HCT116 (cell line): ENCODE measurements at regions not wholly inside any gene's neighbourhood (a gene's known extent, or its start where the extent isn't known, plus 50 kb on each side); places are given as distances from the start of the nearest gene placed in this dataset.

Experiments
- ATAC-seq: fragments of 200-7000 bp; cut with Tn5 transposase; 2 replicates; pipeline ENCODE4 v1.9.1; 2020; ENCODE audit warnings: mild to moderate bottlenecking, moderate library complexity
- BruUV-seq: library from RNA; stranded (reverse); fragments of 400-500 nt; replicated peaks from 2 replicates; lab custom pipeline; 2021; lab: Mats Ljungman, UMichigan
- CTCF ChIA-PET: fragments of 300-600 bp; sonication (Branson Sonifier 250); formaldehyde crosslinking; loops from one replicate; lab custom pipeline; 2021; ENCODE audit warnings: antibody characterized with exemption; lab: Charles Lee
- POLR2A ChIA-PET: fragments of 300-600, 350-600 bp; sonication (Branson Sonifier 250); formaldehyde crosslinking; loops from one replicate; lab custom pipeline; 2021; ENCODE audit warnings: antibody characterized with exemption; lab: Charles Lee
- RAD21 ChIA-PET, 2 experiments: fragments of 300-600 bp; sonication (Branson Sonifier 250); formaldehyde crosslinking; loops; one replicate each; lab custom pipeline; 2023; ENCODE audit warnings: low total read pairs in 2 of 2; ENCODE audit not compliant: uncharacterized antibody in 2 of 2, unreplicated experiment in 2 of 2, low non-redundant PET in 1 of 2; lab: Charles Lee
- DNase-seq: peaks from one replicate; pipeline ENCODE4 v3.0.0-alpha.2; 2010; ENCODE audit warnings: low read depth, low spot score
- H2AFZ ChIP-seq: fragments of 200-600 bp; shearing (Covaris generic), sonication (generic); 2 replicates; pipeline ENCODE4 v1.6.1; 2017; ENCODE audit warnings: low read depth, mixed run types, mixed read lengths, antibody characterized with exemption, low read length; ENCODE audit not compliant: poor library complexity, severe bottlenecking
- H3K27ac ChIP-seq: 2 replicates; pipeline ENCODE4 v1.5.1; 2012; ENCODE audit warnings: low read depth, low read length
- H3K27me3 ChIP-seq: fragments of 200-600 bp; sonication (generic); 2 replicates; pipeline ENCODE4 v1.6.1; 2016; ENCODE audit warnings: mixed run types, low read length, mixed read lengths; ENCODE audit not compliant: insufficient read depth
- H3K36me3 ChIP-seq, 2 experiments: fragments of 200-500 bp in 1 of 2; fragments of 200-600 bp in 1 of 2; sonication (Bioruptor generic) in 1 of 2; sonication (generic) in 1 of 2; 2 replicates each; pipeline versions ENCODE4 v1.5.1 to v1.6.1; 2014 to 2016; ENCODE audit warnings: low read length in 2 of 2, inconsistent platforms in 1 of 2, mixed read lengths in 1 of 2, mixed run types in 1 of 2; ENCODE audit not compliant: insufficient read depth in 2 of 2, control insufficient read depth in 1 of 2
- H3K4me1 ChIP-seq, 2 experiments: fragments of 200-600 bp in 1 of 2; sonication (generic) in 1 of 2; 2 replicates each; pipeline versions ENCODE4 v1.5.1 to v1.6.1; 2012 to 2017; ENCODE audit warnings: low read length in 2 of 2, inconsistent platforms in 1 of 2, mild to moderate bottlenecking in 1 of 2, mixed read lengths in 1 of 2, mixed run types in 1 of 2, moderate library complexity in 1 of 2; ENCODE audit not compliant: insufficient read depth in 2 of 2, control insufficient read depth in 1 of 2
- H3K4me2 ChIP-seq: fragments of 200-600 bp; sonication (generic); 2 replicates; pipeline ENCODE4 v1.6.1; 2017; ENCODE audit warnings: mixed run types, low read length, mixed read lengths
- H3K4me3 ChIP-seq, 2 experiments: fragments of 200-600 bp in 1 of 2; sonication (generic) in 1 of 2; replicated peaks in 1 of 2; 2 replicates each; pipeline ENCODE4 v1.5.1; 2011 to 2016; ENCODE audit warnings: low read length in 2 of 2, control low read depth in 1 of 2, low read depth in 1 of 2, mild to moderate bottlenecking in 1 of 2, mixed read lengths in 1 of 2, mixed run types in 1 of 2
- H3K79me2 ChIP-seq: fragments of 200-600 bp; sonication (generic); 2 replicates; pipeline ENCODE4 v1.6.1; 2017; ENCODE audit warnings: mild to moderate bottlenecking, mixed run types, low read length, moderate library complexity, mixed read lengths; ENCODE audit not compliant: insufficient read depth
- H3K9ac ChIP-seq: fragments of 200-600 bp; sonication (generic); 2 replicates; pipeline ENCODE4 v1.6.1; 2016; ENCODE audit warnings: low read length, mixed read lengths
- H3K9me2 ChIP-seq: fragments of 200-600 bp; sonication (generic), shearing (Covaris generic); 2 replicates; pipeline ENCODE4 v1.6.1; 2017; ENCODE audit warnings: mixed run types, mild to moderate bottlenecking, moderate library complexity; ENCODE audit not compliant: insufficient read depth
- H3K9me3 ChIP-seq, 2 experiments: fragments of 200-500 bp in 1 of 2; fragments of 200-600 bp in 1 of 2; sonication (Bioruptor generic) in 1 of 2; sonication (generic) in 1 of 2; 2 replicates each; pipeline ENCODE4 v1.6.1; 2014 to 2017; ENCODE audit warnings: low read length in 2 of 2, mixed read lengths in 2 of 2, inconsistent platforms in 1 of 2, low read depth in 1 of 2, mild to moderate bottlenecking in 1 of 2, mixed run types in 1 of 2, moderate library complexity in 1 of 2; ENCODE audit not compliant: control insufficient read depth in 1 of 2, insufficient read depth in 1 of 2
- H4K20me1 ChIP-seq: fragments of 200-600 bp; sonication (generic), shearing (Covaris generic); 2 replicates; pipeline ENCODE4 v1.6.1; 2017; ENCODE audit warnings: mixed run types, mild to moderate bottlenecking, moderate library complexity; ENCODE audit not compliant: insufficient read depth
- CBX3 ChIP-seq: IDR thresholded peaks from 2 replicates; pipeline ENCODE4 v1.6.1; 2012; ENCODE audit warnings: low read depth
- EGR1 ChIP-seq: IDR thresholded peaks from 2 replicates; pipeline ENCODE4 v1.6.1; 2012; ENCODE audit warnings: low read depth
- EZH2 ChIP-seq: fragments of 200-600 bp; sonication (generic); IDR thresholded peaks from 2 replicates; pipeline ENCODE4 v1.6.1; 2017; ENCODE audit warnings: antibody characterized with exemption, mixed run types
- EZH2phosphoT487 ChIP-seq: fragments of 200-600 bp; IDR thresholded peaks from 2 replicates; pipeline ENCODE4 v1.6.1; 2018; ENCODE audit warnings: antibody characterized with exemption, borderline replicate concordance
- JUND ChIP-seq: IDR thresholded peaks from 2 replicates; pipeline ENCODE4 v1.6.1; 2012
- MAX ChIP-seq: IDR thresholded peaks from 2 replicates; pipeline ENCODE4 v1.6.1; 2012
- RAD21 ChIP-seq: IDR thresholded peaks from 2 replicates; pipeline ENCODE4 v1.6.1; 2012; ENCODE audit warnings: low read depth, mild to moderate bottlenecking
- SIN3A ChIP-seq: IDR thresholded peaks from 2 replicates; pipeline ENCODE4 v1.6.1; 2012; ENCODE audit warnings: low read depth
- SP1 ChIP-seq: IDR thresholded peaks from 2 replicates; pipeline ENCODE4 v1.6.1; 2012; ENCODE audit warnings: low read depth
- SRF ChIP-seq: IDR thresholded peaks from 2 replicates; pipeline ENCODE4 v1.6.1; 2012; ENCODE audit warnings: low read depth
- YY1 ChIP-seq: IDR thresholded peaks from 2 replicates; pipeline ENCODE4 v1.6.1; 2011; ENCODE audit warnings: low read length, low read depth, moderate library complexity, mild to moderate bottlenecking; ENCODE audit not compliant: insufficient replicate concordance; ENCODE audit errors: extremely low read depth
- ZFX ChIP-seq: fragments of 450-650 bp; IDR thresholded peaks from 2 replicates; pipeline ENCODE4 v1.6.1; 2017
- ZNF274 ChIP-seq: fragments of 200-500 bp; sonication (Bioruptor generic); IDR thresholded peaks from 2 replicates; pipeline ENCODE4 v1.6.1; 2014; ENCODE audit warnings: mild to moderate bottlenecking, low read depth, low read length, inconsistent platforms
- intact Hi-C: fragments of 100-400 bp; cut with micrococcal nuclease; formaldehyde crosslinking; loops from 2 replicates; pipeline ENCODE4 v1.10.0; 2022
- TF ChIP-seq, protein P1 (sequence below): IDR thresholded peaks from 2 replicates; pipeline ENCODE4 v1.6.1; 2011; ENCODE audit warnings: mild to moderate bottlenecking, low read length, moderate library complexity; ENCODE audit not compliant: insufficient replicate concordance; ENCODE audit errors: extremely low read depth
- TF ChIP-seq, protein P2 (sequence below), 3 experiments: fragments of 200-600 bp in 1 of 3; sonication (generic) in 1 of 3; IDR thresholded peaks in 2 of 3; conservative IDR thresholded peaks in 1 of 3; 2 replicates each; pipeline ENCODE4 v1.5.1; 2012 to 2017; ENCODE audit warnings: low read depth in 2 of 3, low read length in 2 of 3, antibody characterized with exemption in 1 of 3, borderline replicate concordance in 1 of 3, control low read depth in 1 of 3, mild to moderate bottlenecking in 1 of 3, mixed read lengths in 1 of 3, mixed run types in 1 of 3, moderate library complexity in 1 of 3; ENCODE audit not compliant: insufficient read depth in 1 of 3

DNA sequence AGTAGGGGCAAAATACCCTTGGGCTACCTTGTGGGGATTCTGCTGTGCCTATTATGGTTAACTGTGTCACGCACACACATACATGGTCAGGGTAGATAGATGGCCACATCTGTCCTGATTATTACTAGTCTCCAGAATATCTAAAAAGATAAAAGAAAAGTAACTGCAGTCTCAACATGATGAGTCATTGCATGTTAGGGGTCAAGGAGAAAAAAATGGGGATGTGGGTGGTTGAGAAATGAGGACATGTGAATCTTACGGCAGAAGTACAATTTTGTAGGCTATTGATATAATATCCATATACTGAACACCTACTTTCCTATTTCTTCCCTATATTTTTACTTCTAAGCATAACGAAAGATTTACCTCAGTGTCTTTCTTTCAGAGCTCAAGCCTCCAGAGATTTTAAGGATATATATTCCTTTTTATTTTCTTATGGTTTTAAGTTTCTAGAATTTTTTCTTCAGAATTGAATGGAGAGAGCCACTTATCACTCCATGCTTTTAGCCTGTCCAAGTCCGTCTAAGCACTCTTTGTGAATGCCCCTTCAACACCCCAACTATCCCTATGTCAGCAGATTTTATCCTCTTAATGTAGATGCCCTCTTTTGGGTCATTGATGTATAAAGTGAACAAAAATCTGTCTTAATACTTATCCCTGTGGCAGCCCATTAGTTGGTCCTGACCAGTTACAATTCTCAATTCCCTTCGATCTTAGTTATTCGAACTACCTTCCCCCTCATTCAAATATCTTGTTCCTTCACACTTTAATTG, 642.2 kb downstream of the IQCM start:
- RAD21 ChIA-PET = no interaction called here
- no peak overlapping the region for H2AFZ ChIP-seq
- BruUV-seq = no TSS peak
- H3K27ac ChIP-seq = no peak overlapping the region
- DNase-seq = no peak
- H3K9me2 ChIP-seq = no peaks in the 10 kb centered on the region
- no peaks in the 10 kb centered on the region for H3K4me1 ChIP-seq
- intact Hi-C loops = no loop called here
- TF ChIP-seq SRF (no peak), EZH2phosphoT487 (no peak), CBX3 (no peak)
- TF ChIP-seq, all 23 proteins: peak for 0
- Histone ChIP-seq H3K79me2 (no peaks in the 10 kb centered on the region), H3K4me3 (no peak overlapping the region), H4K20me1 (no peaks in the 10 kb centered on the region), H3K36me3 (no peaks in the 10 kb centered on the region), H3K9ac (no peak overlapping the region), H3K27me3 (no peaks in the 10 kb centered on the region), H3K4me2 (no peak overlapping the region), H3K9me3 (no peaks in the 10 kb centered on the region)
- CTCF ChIA-PET = no interaction called here
- POLR2A ChIA-PET = no interaction called here
- no peak for ATAC-seq

- TF ChIP-seq EZH2 = no peak
- TF ChIP-seq, protein P1, sequence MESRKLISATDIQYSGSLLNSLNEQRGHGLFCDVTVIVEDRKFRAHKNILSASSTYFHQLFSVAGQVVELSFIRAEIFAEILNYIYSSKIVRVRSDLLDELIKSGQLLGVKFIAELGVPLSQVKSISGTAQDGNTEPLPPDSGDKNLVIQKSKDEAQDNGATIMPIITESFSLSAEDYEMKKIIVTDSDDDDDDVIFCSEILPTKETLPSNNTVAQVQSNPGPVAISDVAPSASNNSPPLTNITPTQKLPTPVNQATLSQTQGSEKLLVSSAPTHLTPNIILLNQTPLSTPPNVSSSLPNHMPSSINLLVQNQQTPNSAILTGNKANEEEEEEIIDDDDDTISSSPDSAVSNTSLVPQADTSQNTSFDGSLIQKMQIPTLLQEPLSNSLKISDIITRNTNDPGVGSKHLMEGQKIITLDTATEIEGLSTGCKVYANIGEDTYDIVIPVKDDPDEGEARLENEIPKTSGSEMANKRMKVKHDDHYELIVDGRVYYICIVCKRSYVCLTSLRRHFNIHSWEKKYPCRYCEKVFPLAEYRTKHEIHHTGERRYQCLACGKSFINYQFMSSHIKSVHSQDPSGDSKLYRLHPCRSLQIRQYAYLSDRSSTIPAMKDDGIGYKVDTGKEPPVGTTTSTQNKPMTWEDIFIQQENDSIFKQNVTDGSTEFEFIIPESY = no peak
- TF ChIP-seq RAD21 = no peak
- no peak for TF ChIP-seq SIN3A
- TF ChIP-seq SP1 = no peak
- no peak for TF ChIP-seq EGR1
- TF ChIP-seq ZNF274 = no peak
- TF ChIP-seq JUND = no peak
- no peak for TF ChIP-seq EZH2phosphoT487
- TF ChIP-seq, protein P2, sequence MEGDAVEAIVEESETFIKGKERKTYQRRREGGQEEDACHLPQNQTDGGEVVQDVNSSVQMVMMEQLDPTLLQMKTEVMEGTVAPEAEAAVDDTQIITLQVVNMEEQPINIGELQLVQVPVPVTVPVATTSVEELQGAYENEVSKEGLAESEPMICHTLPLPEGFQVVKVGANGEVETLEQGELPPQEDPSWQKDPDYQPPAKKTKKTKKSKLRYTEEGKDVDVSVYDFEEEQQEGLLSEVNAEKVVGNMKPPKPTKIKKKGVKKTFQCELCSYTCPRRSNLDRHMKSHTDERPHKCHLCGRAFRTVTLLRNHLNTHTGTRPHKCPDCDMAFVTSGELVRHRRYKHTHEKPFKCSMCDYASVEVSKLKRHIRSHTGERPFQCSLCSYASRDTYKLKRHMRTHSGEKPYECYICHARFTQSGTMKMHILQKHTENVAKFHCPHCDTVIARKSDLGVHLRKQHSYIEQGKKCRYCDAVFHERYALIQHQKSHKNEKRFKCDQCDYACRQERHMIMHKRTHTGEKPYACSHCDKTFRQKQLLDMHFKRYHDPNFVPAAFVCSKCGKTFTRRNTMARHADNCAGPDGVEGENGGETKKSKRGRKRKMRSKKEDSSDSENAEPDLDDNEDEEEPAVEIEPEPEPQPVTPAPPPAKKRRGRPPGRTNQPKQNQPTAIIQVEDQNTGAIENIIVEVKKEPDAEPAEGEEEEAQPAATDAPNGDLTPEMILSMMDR (IDR thresholded peaks at IDR 0.05 in 2 of 3, conservative IDR thresholded peaks at IDR 0.05 in 1 of 3; ENCODE audit: borderline replicate concordance in 1 of 3, insufficient read depth in 1 of 3, low read depth in 2 of 3, low read length in 2 of 3) = no peak
- TF ChIP-seq ZFX = no peak
- no peak for TF ChIP-seq MAX
- TF ChIP-seq YY1 = no peak
- RAD21 ChIA-PET = no interaction called here
- POLR2A ChIA-PET = no interaction called here
Observed at GRCh38 chr4:149168645-149169044, 647.0 kb downstream of the IQCM start.

More at GRCh38 chr4:149168645-149169044, 647.0 kb downstream of the IQCM start:
- no peaks in the 10 kb centered on the region for H3K27me3 ChIP-seq
- no peaks in the 10 kb centered on the region for H3K36me3 ChIP-seq
- intact Hi-C loops = no loop called here
- no peak overlapping the region for H3K4me3 ChIP-seq
- no peak overlapping the region for H2AFZ ChIP-seq
- H3K27ac ChIP-seq = no peak overlapping the region
- no peaks in the 10 kb centered on the region for H3K79me2 ChIP-seq
- no peak overlapping the region for H3K9ac ChIP-seq
- BruUV-seq = no TSS peak
- ATAC-seq (no peak), DNase-seq (no peak)
- no peaks in the 10 kb centered on the region for H4K20me1 ChIP-seq
- H3K9me2 ChIP-seq = no peaks in the 10 kb centered on the region
- H3K4me2 ChIP-seq = no peak overlapping the region
- H3K9me3 ChIP-seq = no peaks in the 10 kb centered on the region
- CTCF ChIA-PET = no interaction called here
- no peaks in the 10 kb centered on the region for H3K4me1 ChIP-seq
